GM23338 (cell line): ENCODE measurements at regions not wholly inside any gene's neighbourhood (a gene's known extent, or its start where the extent isn't known, plus 50 kb on each side); places are given as distances from the start of the nearest gene placed in this dataset.

Source experiments
- ATAC-seq: fragments of 200-7000 bp; cut with Tn5 transposase; 3 replicates; pipeline ENCODE4 v1.9.1; 2020
- DNase-seq: peaks from one replicate; pipeline ENCODE4 v3.0.0-alpha.2; 2015; ENCODE audit warnings: low spot score
- H2AFZ ChIP-seq: fragments of 200-600 bp; sonication (generic); 2 replicates; pipeline ENCODE4 v1.8.0; 2016; ENCODE audit warnings: antibody characterized with exemption, mild to moderate bottlenecking, moderate library complexity
- H3F3A ChIP-seq: fragments of 200-600 bp; sonication (generic); replicated peaks from 2 replicates; pipeline ENCODE4 v1.8.0; 2017; ENCODE audit warnings: antibody characterized with exemption, mixed run types, low read depth
- H3K27ac ChIP-seq: fragments of 200-600 bp; sonication (generic); 2 replicates; pipeline ENCODE4 v1.6.1; 2016; ENCODE audit warnings: low read depth
- H3K27me3 ChIP-seq: fragments of 200-600 bp; sonication (generic); 2 replicates; pipeline ENCODE4 v1.8.0; 2016; ENCODE audit warnings: mild to moderate bottlenecking, mixed run types, moderate library complexity; ENCODE audit not compliant: insufficient read depth
- H3K36me3 ChIP-seq: fragments of 200-600 bp; sonication (generic); 2 replicates; pipeline ENCODE4 v1.8.0; 2016; ENCODE audit warnings: mild to moderate bottlenecking; ENCODE audit not compliant: insufficient read depth
- H3K4me1 ChIP-seq: fragments of 200-600 bp; sonication (generic); 2 replicates; pipeline ENCODE4 v1.8.0; 2016; ENCODE audit warnings: mild to moderate bottlenecking, moderate library complexity; ENCODE audit not compliant: insufficient read depth
- H3K4me2 ChIP-seq: fragments of 200-600 bp; sonication (generic); 2 replicates; pipeline ENCODE4 v1.7.1; 2017; ENCODE audit warnings: mixed run types
- H3K4me3 ChIP-seq: fragments of 200-600 bp; sonication (generic); 2 replicates; pipeline ENCODE4 v1.6.1; 2016; ENCODE audit warnings: mixed run types
- H3K79me2 ChIP-seq: fragments of 200-600 bp; sonication (generic); replicated peaks from 2 replicates; pipeline ENCODE4 v1.8.0; 2017; ENCODE audit warnings: mild to moderate bottlenecking; ENCODE audit not compliant: insufficient read depth
- H3K9me2 ChIP-seq: fragments of 200-600 bp; sonication (generic); 2 replicates; pipeline ENCODE4 v1.8.0; 2017; ENCODE audit not compliant: insufficient read depth
- H4K20me1 ChIP-seq: fragments of 200-600 bp; sonication (generic); replicated peaks from 2 replicates; pipeline ENCODE4 v1.8.0; 2017; ENCODE audit warnings: mild to moderate bottlenecking; ENCODE audit not compliant: insufficient read depth
- H3K27ac Mint-ChIP-seq: 2 replicates; pipeline ENCODE4 v1.8.0; 2020; ENCODE audit warnings: inconsistent platforms, mild to moderate bottlenecking, moderate library complexity, mixed read lengths
- H3K27me3 Mint-ChIP-seq: 3 replicates; pipeline ENCODE4 v1.8.0; 2022; ENCODE audit warnings: low read depth, mild to moderate bottlenecking, moderate library complexity, mixed read lengths, inconsistent platforms; ENCODE audit not compliant: insufficient read depth, poor library complexity
- H3K36me3 Mint-ChIP-seq: 3 replicates; pipeline ENCODE4 v1.8.0; 2021; ENCODE audit warnings: low read depth, mild to moderate bottlenecking, inconsistent platforms, moderate library complexity, mixed read lengths
- H3K4me1 Mint-ChIP-seq: 3 replicates; pipeline ENCODE4 v1.8.0; 2020; ENCODE audit warnings: mild to moderate bottlenecking, inconsistent platforms, mixed read lengths
- H3K4me3 Mint-ChIP-seq: 3 replicates; pipeline ENCODE4 v1.8.0; 2021; ENCODE audit warnings: moderate library complexity, mild to moderate bottlenecking, inconsistent platforms, mixed read lengths
- H3K9me3 Mint-ChIP-seq: 3 replicates; pipeline ENCODE4 v1.8.0; 2020; ENCODE audit warnings: moderate library complexity, mild to moderate bottlenecking, inconsistent platforms, mixed read lengths
- CREB1 ChIP-seq: fragments of 250-450 bp; sonication (Bioruptor Pico); IDR thresholded peaks from 2 replicates; pipeline ENCODE4 v1.5.0; 2020; ENCODE audit warnings: low read depth, mild to moderate bottlenecking, moderate library complexity
- EZH2 ChIP-seq: fragments of 200-600 bp; sonication (generic); IDR thresholded peaks from one replicate; pipeline ENCODE4 v1.8.0; 2017; ENCODE audit warnings: antibody characterized with exemption, mild to moderate bottlenecking, low read depth; ENCODE audit not compliant: unreplicated experiment
- EZH2phosphoT487 ChIP-seq: fragments of 200-600 bp; sonication (generic); IDR thresholded peaks from one replicate; pipeline ENCODE4 v1.8.1; 2018; ENCODE audit warnings: antibody characterized with exemption; ENCODE audit not compliant: unreplicated experiment
- JUNB ChIP-seq: IDR thresholded peaks from one replicate; pipeline ENCODE4 v1.6.1; 2016; ENCODE audit warnings: antibody characterized with exemption; ENCODE audit not compliant: unreplicated experiment
- NANOG ChIP-seq: IDR thresholded peaks from 2 replicates; pipeline ENCODE4 v1.6.1; 2016; ENCODE audit warnings: antibody characterized with exemption, borderline replicate concordance
- POLR2AphosphoS5 ChIP-seq: IDR thresholded peaks from 2 replicates; pipeline ENCODE4 v1.6.1; 2016; ENCODE audit warnings: antibody characterized with exemption, low read depth
- STAT1 ChIP-seq: IDR thresholded peaks from one replicate; pipeline ENCODE4 v1.6.1; 2016; ENCODE audit warnings: antibody characterized with exemption; ENCODE audit not compliant: unreplicated experiment
- ZNF114 ChIP-seq: fragments of 250-450 bp; sonication (Bioruptor Pico); IDR thresholded peaks from 2 replicates; pipeline ENCODE4 v1.5.0; 2020; ENCODE audit warnings: mild to moderate bottlenecking, moderate library complexity
- ZNF331 ChIP-seq: fragments of 250-450 bp; sonication (Bioruptor Pico); IDR thresholded peaks from 2 replicates; pipeline ENCODE4 v1.5.0; 2020; ENCODE audit warnings: low read depth, mild to moderate bottlenecking, moderate library complexity
- TF ChIP-seq, protein P1 (sequence below): IDR thresholded peaks from 2 replicates; pipeline ENCODE4 v1.6.1; 2016; ENCODE audit warnings: antibody characterized with exemption
- TF ChIP-seq, protein P2 (sequence below), 2 experiments: fragments of 200-600 bp in 1 of 2; sonication (generic) in 1 of 2; conservative IDR thresholded peaks; 2 replicates each; pipeline versions ENCODE4 v1.5.1 to v1.6.1; 2016 to 2017; ENCODE audit warnings: antibody characterized with exemption in 2 of 2, low read depth in 2 of 2, mild to moderate bottlenecking in 2 of 2, moderate library complexity in 1 of 2
- TF ChIP-seq, protein P3 (sequence below): IDR thresholded peaks from one replicate; pipeline ENCODE4 v1.6.1; 2018; ENCODE audit warnings: antibody characterized with exemption; ENCODE audit not compliant: unreplicated experiment
- TF ChIP-seq, protein P4 (sequence below): fragments of 250-450 bp; sonication (Bioruptor Pico); IDR thresholded peaks from 2 replicates; pipeline ENCODE4 v1.5.0; 2020; ENCODE audit warnings: mild to moderate bottlenecking, moderate library complexity

DNA sequence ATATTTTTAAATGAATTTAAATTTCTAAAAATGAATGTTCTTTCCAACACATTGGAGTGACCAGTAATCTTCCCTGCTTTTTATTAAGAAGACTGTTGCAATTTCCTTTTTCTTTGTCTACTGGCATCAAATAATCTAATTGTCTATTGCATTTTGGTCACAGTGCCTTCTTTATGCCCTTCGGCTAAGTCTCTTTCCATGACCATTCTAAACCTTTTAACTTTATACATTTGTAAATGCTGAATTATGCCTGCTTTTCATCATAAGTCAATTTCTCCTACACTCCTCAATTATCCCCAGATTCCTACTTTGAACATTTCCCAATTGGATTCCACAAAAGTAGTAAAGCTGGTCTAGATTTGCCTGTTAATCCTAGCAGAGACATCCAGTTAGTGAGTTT, 69.1 kb upstream of the HSF2 start:
- TF ChIP-seq ZNF331: no peak
- TF ChIP-seq, protein P1, sequence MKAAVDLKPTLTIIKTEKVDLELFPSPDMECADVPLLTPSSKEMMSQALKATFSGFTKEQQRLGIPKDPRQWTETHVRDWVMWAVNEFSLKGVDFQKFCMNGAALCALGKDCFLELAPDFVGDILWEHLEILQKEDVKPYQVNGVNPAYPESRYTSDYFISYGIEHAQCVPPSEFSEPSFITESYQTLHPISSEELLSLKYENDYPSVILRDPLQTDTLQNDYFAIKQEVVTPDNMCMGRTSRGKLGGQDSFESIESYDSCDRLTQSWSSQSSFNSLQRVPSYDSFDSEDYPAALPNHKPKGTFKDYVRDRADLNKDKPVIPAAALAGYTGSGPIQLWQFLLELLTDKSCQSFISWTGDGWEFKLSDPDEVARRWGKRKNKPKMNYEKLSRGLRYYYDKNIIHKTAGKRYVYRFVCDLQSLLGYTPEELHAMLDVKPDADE: no peak
- TF ChIP-seq EZH2: no peak
- TF ChIP-seq, protein P2, sequence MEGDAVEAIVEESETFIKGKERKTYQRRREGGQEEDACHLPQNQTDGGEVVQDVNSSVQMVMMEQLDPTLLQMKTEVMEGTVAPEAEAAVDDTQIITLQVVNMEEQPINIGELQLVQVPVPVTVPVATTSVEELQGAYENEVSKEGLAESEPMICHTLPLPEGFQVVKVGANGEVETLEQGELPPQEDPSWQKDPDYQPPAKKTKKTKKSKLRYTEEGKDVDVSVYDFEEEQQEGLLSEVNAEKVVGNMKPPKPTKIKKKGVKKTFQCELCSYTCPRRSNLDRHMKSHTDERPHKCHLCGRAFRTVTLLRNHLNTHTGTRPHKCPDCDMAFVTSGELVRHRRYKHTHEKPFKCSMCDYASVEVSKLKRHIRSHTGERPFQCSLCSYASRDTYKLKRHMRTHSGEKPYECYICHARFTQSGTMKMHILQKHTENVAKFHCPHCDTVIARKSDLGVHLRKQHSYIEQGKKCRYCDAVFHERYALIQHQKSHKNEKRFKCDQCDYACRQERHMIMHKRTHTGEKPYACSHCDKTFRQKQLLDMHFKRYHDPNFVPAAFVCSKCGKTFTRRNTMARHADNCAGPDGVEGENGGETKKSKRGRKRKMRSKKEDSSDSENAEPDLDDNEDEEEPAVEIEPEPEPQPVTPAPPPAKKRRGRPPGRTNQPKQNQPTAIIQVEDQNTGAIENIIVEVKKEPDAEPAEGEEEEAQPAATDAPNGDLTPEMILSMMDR (conservative IDR thresholded peaks at IDR 0.05; ENCODE audit: low read depth in 2 of 2): no peak
- TF ChIP-seq, protein P3, sequence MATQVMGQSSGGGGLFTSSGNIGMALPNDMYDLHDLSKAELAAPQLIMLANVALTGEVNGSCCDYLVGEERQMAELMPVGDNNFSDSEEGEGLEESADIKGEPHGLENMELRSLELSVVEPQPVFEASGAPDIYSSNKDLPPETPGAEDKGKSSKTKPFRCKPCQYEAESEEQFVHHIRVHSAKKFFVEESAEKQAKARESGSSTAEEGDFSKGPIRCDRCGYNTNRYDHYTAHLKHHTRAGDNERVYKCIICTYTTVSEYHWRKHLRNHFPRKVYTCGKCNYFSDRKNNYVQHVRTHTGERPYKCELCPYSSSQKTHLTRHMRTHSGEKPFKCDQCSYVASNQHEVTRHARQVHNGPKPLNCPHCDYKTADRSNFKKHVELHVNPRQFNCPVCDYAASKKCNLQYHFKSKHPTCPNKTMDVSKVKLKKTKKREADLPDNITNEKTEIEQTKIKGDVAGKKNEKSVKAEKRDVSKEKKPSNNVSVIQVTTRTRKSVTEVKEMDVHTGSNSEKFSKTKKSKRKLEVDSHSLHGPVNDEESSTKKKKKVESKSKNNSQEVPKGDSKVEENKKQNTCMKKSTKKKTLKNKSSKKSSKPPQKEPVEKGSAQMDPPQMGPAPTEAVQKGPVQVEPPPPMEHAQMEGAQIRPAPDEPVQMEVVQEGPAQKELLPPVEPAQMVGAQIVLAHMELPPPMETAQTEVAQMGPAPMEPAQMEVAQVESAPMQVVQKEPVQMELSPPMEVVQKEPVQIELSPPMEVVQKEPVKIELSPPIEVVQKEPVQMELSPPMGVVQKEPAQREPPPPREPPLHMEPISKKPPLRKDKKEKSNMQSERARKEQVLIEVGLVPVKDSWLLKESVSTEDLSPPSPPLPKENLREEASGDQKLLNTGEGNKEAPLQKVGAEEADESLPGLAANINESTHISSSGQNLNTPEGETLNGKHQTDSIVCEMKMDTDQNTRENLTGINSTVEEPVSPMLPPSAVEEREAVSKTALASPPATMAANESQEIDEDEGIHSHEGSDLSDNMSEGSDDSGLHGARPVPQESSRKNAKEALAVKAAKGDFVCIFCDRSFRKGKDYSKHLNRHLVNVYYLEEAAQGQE: no peak
- TF ChIP-seq, protein P4, sequence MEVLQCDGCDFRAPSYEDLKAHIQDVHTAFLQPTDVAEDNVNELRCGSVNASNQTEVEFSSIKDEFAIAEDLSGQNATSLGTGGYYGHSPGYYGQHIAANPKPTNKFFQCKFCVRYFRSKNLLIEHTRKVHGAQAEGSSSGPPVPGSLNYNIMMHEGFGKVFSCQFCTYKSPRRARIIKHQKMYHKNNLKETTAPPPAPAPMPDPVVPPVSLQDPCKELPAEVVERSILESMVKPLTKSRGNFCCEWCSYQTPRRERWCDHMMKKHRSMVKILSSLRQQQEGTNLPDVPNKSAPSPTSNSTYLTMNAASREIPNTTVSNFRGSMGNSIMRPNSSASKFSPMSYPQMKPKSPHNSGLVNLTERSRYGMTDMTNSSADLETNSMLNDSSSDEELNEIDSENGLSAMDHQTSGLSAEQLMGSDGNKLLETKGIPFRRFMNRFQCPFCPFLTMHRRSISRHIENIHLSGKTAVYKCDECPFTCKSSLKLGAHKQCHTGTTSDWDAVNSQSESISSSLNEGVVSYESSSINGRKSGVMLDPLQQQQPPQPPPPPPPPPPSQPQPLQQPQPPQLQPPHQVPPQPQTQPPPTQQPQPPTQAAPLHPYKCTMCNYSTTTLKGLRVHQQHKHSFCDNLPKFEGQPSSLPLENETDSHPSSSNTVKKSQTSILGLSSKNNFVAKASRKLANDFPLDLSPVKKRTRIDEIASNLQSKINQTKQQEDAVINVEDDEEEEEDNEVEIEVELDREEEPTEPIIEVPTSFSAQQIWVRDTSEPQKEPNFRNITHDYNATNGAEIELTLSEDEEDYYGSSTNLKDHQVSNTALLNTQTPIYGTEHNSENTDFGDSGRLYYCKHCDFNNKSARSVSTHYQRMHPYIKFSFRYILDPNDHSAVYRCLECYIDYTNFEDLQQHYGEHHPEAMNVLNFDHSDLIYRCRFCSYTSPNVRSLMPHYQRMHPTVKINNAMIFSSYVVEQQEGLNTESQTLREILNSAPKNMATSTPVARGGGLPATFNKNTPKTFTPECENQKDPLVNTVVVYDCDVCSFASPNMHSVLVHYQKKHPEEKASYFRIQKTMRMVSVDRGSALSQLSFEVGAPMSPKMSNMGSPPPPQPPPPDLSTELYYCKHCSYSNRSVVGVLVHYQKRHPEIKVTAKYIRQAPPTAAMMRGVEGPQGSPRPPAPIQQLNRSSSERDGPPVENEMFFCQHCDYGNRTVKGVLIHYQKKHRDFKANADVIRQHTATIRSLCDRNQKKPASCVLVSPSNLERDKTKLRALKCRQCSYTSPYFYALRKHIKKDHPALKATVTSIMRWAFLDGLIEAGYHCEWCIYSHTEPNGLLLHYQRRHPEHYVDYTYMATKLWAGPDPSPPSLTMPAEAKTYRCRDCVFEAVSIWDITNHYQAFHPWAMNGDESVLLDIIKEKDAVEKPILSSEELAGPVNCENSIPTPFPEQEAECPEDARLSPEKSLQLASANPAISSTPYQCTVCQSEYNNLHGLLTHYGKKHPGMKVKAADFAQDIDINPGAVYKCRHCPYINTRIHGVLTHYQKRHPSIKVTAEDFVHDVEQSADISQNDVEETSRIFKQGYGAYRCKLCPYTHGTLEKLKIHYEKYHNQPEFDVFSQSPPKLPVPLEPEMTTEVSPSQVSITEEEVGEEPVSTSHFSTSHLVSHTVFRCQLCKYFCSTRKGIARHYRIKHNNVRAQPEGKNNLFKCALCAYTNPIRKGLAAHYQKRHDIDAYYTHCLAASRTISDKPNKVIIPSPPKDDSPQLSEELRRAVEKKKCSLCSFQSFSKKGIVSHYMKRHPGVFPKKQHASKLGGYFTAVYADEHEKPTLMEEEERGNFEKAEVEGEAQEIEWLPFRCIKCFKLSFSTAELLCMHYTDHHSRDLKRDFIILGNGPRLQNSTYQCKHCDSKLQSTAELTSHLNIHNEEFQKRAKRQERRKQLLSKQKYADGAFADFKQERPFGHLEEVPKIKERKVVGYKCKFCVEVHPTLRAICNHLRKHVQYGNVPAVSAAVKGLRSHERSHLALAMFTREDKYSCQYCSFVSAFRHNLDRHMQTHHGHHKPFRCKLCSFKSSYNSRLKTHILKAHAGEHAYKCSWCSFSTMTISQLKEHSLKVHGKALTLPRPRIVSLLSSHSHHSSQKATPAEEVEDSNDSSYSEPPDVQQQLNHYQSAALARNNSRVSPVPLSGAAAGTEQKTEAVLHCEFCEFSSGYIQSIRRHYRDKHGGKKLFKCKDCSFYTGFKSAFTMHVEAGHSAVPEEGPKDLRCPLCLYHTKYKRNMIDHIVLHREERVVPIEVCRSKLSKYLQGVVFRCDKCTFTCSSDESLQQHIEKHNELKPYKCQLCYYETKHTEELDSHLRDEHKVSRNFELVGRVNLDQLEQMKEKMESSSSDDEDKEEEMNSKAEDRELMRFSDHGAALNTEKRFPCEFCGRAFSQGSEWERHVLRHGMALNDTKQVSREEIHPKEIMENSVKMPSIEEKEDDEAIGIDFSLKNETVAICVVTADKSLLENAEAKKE: no peak
- TF ChIP-seq STAT1: no peak
- TF ChIP-seq EZH2phosphoT487: no peak
- TF ChIP-seq POLR2AphosphoS5: no peak
- TF ChIP-seq ZNF114 (CRISPR knock-in tag): no peak
- no peak for TF ChIP-seq NANOG
- no peak for TF ChIP-seq JUNB
- no peak for TF ChIP-seq CREB1 (CRISPR knock-in tag)
- Histone ChIP-seq H3K36me3 (no peaks in the 10 kb centered on the region), H3F3A (no peaks in the 10 kb centered on the region), H2AFZ (no peak overlapping the region), H3K79me2 (no peaks in the 10 kb centered on the region), H3K4me2 (no peak overlapping the region), H3K27me3 (no peaks in the 10 kb centered on the region), H3K4me3 (no peak overlapping the region), H3K27ac (no peak overlapping the region), H3K4me1 (no peaks in the 10 kb centered on the region), H3K9me2 (no peaks in the 10 kb centered on the region), H4K20me1 (no peaks in the 10 kb centered on the region)
- H3K9me3 Mint-ChIP-seq: peaks cover 4% of the 10 kb centered on the region; the same call in 2 of the 3 replicates
- DNase-seq: no peak
- no peaks in the 10 kb centered on the region for H3K36me3 Mint-ChIP-seq
- no peaks in the 10 kb centered on the region for H3K4me1 Mint-ChIP-seq
- no peaks in the 10 kb centered on the region for H3K27me3 Mint-ChIP-seq
- H3K27ac Mint-ChIP-seq: no peak overlapping the region
- H3K4me3 Mint-ChIP-seq: no peak overlapping the region
- no peak for ATAC-seq
